Osteocyte (in vitro differentiated cells): ENCODE measurements at regions not wholly inside any gene's neighbourhood (a gene's known extent, or its start where the extent isn't known, plus 50 kb on each side); places are given as distances from the start of the nearest gene placed in this dataset.

Source experiments
- DNase-seq: peaks from one replicate; pipeline ENCODE4 v3.0.0; 2021; ENCODE audit warnings: mixed read lengths; ENCODE audit not compliant: unreplicated experiment; ENCODE audit errors: extremely low spot score
- H3K27ac Mint-ChIP-seq: one replicate; pipeline ENCODE4 v1.8.0; 2021; ENCODE audit warnings: mild to moderate bottlenecking, mixed read lengths; ENCODE audit not compliant: unreplicated experiment
- H3K27me3 Mint-ChIP-seq: one replicate; pipeline ENCODE4 v1.8.0; 2021; ENCODE audit warnings: mixed read lengths; ENCODE audit not compliant: unreplicated experiment
- H3K36me3 Mint-ChIP-seq: one replicate; pipeline ENCODE4 v1.8.0; 2021; ENCODE audit warnings: mixed read lengths; ENCODE audit not compliant: unreplicated experiment
- H3K4me1 Mint-ChIP-seq: one replicate; pipeline ENCODE4 v1.8.0; 2021; ENCODE audit warnings: mixed read lengths; ENCODE audit not compliant: unreplicated experiment
- H3K4me3 Mint-ChIP-seq: one replicate; pipeline ENCODE4 v1.8.0; 2021; ENCODE audit warnings: mild to moderate bottlenecking, moderate library complexity, mixed read lengths; ENCODE audit not compliant: unreplicated experiment
- H3K9me3 Mint-ChIP-seq: one replicate; pipeline ENCODE4 v1.8.0; 2021; ENCODE audit warnings: mixed read lengths; ENCODE audit not compliant: unreplicated experiment
- CTCF ChIP-seq: fragments of 200-600 bp; sonication (generic); IDR thresholded peaks from 2 replicates; pipeline ENCODE4 v1.5.0; 2021; ENCODE audit warnings: antibody characterized with exemption, mild to moderate bottlenecking, moderate library complexity

DNA sequence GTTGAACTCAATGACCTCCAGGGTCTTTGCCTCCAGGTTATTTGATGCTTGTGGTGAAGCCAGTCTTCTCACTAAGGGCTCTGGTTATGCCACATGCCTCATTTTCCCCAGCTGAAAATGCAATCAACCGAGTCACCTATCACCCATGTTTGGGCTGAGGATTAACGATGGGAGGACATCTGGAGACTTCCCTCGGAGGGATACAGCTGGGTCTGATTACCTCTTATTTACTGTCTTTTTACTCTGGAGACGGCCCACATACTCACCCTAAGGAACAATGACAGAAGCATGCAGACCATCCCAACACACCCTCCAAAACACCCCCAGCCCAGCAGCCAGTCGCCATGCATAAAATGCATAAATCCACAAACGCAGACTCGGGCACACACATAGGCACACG, 187.4 kb downstream of the OPA1 start:
- peaks cover 83% of the 10 kb centered on the region for H3K27me3 Mint-ChIP-seq
- no peak for DNase-seq
- no peak overlapping the region for H3K4me3 Mint-ChIP-seq
- H3K27ac Mint-ChIP-seq = no peak overlapping the region
- H3K9me3 Mint-ChIP-seq = no peaks in the 10 kb centered on the region
- H3K36me3 Mint-ChIP-seq = no peaks in the 10 kb centered on the region
- peaks cover 33% of the 10 kb centered on the region for H3K4me1 Mint-ChIP-seq
- TF ChIP-seq CTCF = no peak

- Mint-ChIP-seq H3K36me3 (no peaks in the 10 kb centered on the region), H3K27me3 (peaks cover 81% of the 10 kb centered on the region), H3K4me1 (peaks cover 33% of the 10 kb centered on the region), H3K9me3 (no peaks in the 10 kb centered on the region), H3K27ac (peak overlapping the region; percentile 28), H3K4me3 (no peak overlapping the region)
- TF ChIP-seq CTCF = peak; percentile 91
- DNase-seq = no peak
These were observed 187.9 kb downstream of the OPA1 start for GRCh38 chr3:193780810-193781478.

GRCh38 chr3:193782276-193782647, 189.3 kb downstream of the OPA1 start:
- no peaks in the 10 kb centered on the region for H3K36me3 Mint-ChIP-seq
- H3K27me3 Mint-ChIP-seq = peaks cover 72% of the 10 kb centered on the region
- no peak for DNase-seq
- H3K4me1 Mint-ChIP-seq = peaks cover 33% of the 10 kb centered on the region
- H3K9me3 Mint-ChIP-seq = no peaks in the 10 kb centered on the region
- no peak overlapping the region for H3K27ac Mint-ChIP-seq
- no peak for TF ChIP-seq CTCF
- H3K4me3 Mint-ChIP-seq = no peak overlapping the region

- H3K9me3 Mint-ChIP-seq = no peaks in the 10 kb centered on the region
- no peak overlapping the region for H3K4me3 Mint-ChIP-seq
- peaks cover 67% of the 10 kb centered on the region for H3K27me3 Mint-ChIP-seq
- TF ChIP-seq CTCF = no peak
- H3K36me3 Mint-ChIP-seq = no peaks in the 10 kb centered on the region
- H3K27ac Mint-ChIP-seq = no peak overlapping the region
- no peak for DNase-seq
- H3K4me1 Mint-ChIP-seq = peaks cover 31% of the 10 kb centered on the region
These were observed 189.7 kb downstream of the OPA1 start for GRCh38 chr3:193782747-193783146.

- no peak for DNase-seq
- Mint-ChIP-seq H3K4me1 (peaks cover 37% of the 10 kb centered on the region), H3K4me3 (no peak overlapping the region), H3K27me3 (peaks cover 68% of the 10 kb centered on the region), H3K27ac (no peak overlapping the region), H3K9me3 (no peaks in the 10 kb centered on the region), H3K36me3 (no peaks in the 10 kb centered on the region)
- TF ChIP-seq CTCF = no peak
These were observed 190.3 kb downstream of the OPA1 start for GRCh38 chr3:193783166-193783896.
